PFSK-1 (cell line): ENCODE measurements at regions not wholly inside any gene's neighbourhood (a gene's known extent, or its start where the extent isn't known, plus 50 kb on each side); places are given as distances from the start of the nearest gene placed in this dataset.

Source experiments
- FOXP2 ChIP-seq: optimal IDR thresholded peaks from 2 replicates; pipeline ENCODE3; 2011; ENCODE audit warnings: borderline replicate concordance, control low read depth, inconsistent platforms; ENCODE audit not compliant: insufficient read depth; ENCODE audit errors: extremely low read length, extremely low read depth
- POLR2AphosphoS5 ChIP-seq: IDR thresholded peaks from 2 replicates; pipeline ENCODE4 v1.6.1; 2012; ENCODE audit warnings: low read depth, mild to moderate bottlenecking, control low read depth, low read length, moderate library complexity
- REST ChIP-seq, 2 experiments: IDR thresholded peaks; 2 replicates each; pipeline versions ENCODE4 v1.6.1 to v1.8.0; 2011 to 2012; ENCODE audit warnings: low read depth in 2 of 2, low read length in 2 of 2, control low read depth in 1 of 2, inconsistent platforms in 1 of 2, mild to moderate bottlenecking in 1 of 2, moderate library complexity in 1 of 2; ENCODE audit not compliant: insufficient read depth in 1 of 2
- SIN3A ChIP-seq: IDR thresholded peaks from 2 replicates; pipeline ENCODE4 v1.6.1; 2012; ENCODE audit warnings: mild to moderate bottlenecking, low read length, moderate library complexity, borderline replicate concordance; ENCODE audit not compliant: insufficient read depth
- TAF1 ChIP-seq: IDR thresholded peaks from 2 replicates; pipeline ENCODE4 v1.6.1; 2012; ENCODE audit warnings: low read length, control low read depth, borderline replicate concordance; ENCODE audit not compliant: insufficient read depth

- no peak for TF ChIP-seq POLR2AphosphoS5
- TF ChIP-seq FOXP2, result no peak
- TF ChIP-seq REST (IDR thresholded peaks at IDR 0.05; ENCODE audit: insufficient read depth in 1 of 2, low read depth in 2 of 2, low read length in 2 of 2), result no peak
- TF ChIP-seq SIN3A, result no peak
- no peak for TF ChIP-seq TAF1
These were observed 62.2 kb upstream of the NBEA start for GRCh38 chr13:34879851-34880250.

- TF ChIP-seq TAF1 (no peak), SIN3A (no peak), POLR2AphosphoS5 (no peak), REST (IDR thresholded peaks at IDR 0.05; ENCODE audit: insufficient read depth in 1 of 2, low read depth in 2 of 2, low read length in 2 of 2) (no peak), FOXP2 (no peak)
These were observed 60.6 kb upstream of the NBEA start for GRCh38 chr13:34881494-34881893.

- TF ChIP-seq POLR2AphosphoS5 (no peak), TAF1 (no peak), FOXP2 (no peak), REST (IDR thresholded peaks at IDR 0.05; ENCODE audit: insufficient read depth in 1 of 2, low read depth in 2 of 2, low read length in 2 of 2) (no peak), SIN3A (no peak)
These were observed 58.7 kb upstream of the NBEA start for GRCh38 chr13:34883396-34883795.

GRCh38 chr13:34884366-34884765, 57.7 kb upstream of the NBEA start:
- TF ChIP-seq POLR2AphosphoS5 (no peak), TAF1 (no peak), FOXP2 (no peak)

GRCh38 chr13:34886121-34886875, 55.8 kb upstream of the NBEA start:
- TF ChIP-seq REST (IDR thresholded peaks at IDR 0.05; ENCODE audit: insufficient read depth in 1 of 2, low read depth in 2 of 2, low read length in 2 of 2) (no peak), POLR2AphosphoS5 (no peak), TAF1 (no peak), FOXP2 (no peak), SIN3A (no peak)
